T47D (cell line): ENCODE measurements at regions not wholly inside any gene's neighbourhood (a gene's known extent, or its start where the extent isn't known, plus 50 kb on each side); places are given as distances from the start of the nearest gene placed in this dataset.
"Not testable (repeated sequence)": the region's sequence is repeated elsewhere in the genome, so short reads cannot be mapped to it uniquely, and the experiment has no call there.

Experiments used
- DNase-seq, 2 experiments: peaks; one replicate each; pipeline versions ENCODE4 v3.0.0 to v3.0.0-alpha.2; 2011 to 2012; ENCODE audit warnings: low read depth in 1 of 2, low spot score in 1 of 2
- JUND ChIP-seq: IDR thresholded peaks from 2 replicates; pipeline ENCODE4 v1.6.1; 2012; ENCODE audit warnings: low read depth
- in situ Hi-C: cut with HindIII; loops from 2 replicates; pipeline ENCODE4 v1.10.0; 2016; ENCODE audit warnings: low sequenced_read_pairs, low pct_unique_long_range_greater_than_20kb

DNA sequence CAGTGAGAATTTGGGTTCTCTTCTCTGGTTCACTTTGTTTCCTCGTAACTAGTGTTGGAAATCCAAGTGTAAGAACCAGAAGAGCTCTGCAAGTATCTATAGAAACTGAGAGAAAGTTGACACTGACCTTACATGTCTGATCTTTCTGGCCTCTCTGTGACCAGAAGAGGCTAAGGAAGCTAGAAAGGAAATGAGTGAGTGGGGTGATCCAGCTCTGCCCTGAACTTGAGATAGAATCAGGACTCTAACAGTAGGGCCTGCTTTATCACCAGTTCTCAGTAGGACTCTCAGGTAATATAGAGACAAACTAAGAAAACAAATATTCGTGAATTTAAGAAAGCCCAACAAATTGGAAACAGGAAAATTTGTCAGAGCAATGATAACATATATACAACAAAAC, 441.2 kb upstream of the ZNF804A start:
- no peak for TF ChIP-seq JUND
- no peak for DNase-seq
- in situ Hi-C loops = no loop called here

DNA sequence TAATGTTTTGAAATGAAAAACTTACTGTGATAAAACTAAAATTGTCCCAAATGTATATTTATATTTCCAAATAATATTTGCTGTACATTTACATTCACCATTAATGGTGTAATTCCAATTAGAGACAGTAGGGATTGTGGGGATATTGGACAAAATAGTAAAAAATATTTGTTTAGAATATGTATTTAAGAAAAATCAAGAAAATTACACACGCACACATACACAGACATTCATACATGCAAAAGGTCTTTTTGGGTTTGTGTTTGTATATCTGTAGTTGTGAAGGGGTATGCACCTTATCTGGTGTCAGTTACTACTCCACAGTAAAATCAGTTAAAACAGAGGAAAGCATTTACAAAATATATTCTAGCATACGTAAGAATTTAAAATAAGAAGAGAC, 435.9 kb upstream of the ZNF804A start:
- no peak for TF ChIP-seq JUND
- no peak for DNase-seq
- in situ Hi-C loops = no loop called here

DNA sequence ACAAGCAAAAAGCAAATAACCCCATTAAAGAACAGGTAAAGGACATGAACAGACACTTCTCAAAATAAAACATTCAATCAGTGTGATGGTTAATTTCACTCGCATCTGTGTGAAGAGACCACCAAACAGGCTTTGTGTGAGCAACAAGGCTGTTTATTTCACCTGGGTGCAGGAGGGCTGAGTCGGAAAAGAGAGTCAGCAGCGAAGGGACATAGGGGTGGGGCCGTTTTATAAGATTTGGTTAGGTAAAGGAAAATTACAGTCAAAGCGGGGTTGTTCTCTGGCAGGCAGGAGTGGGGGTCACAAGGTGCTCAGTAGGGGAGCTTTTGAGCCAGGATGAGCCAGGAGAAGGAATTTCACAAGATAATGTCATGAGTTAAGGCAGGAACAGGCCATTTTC, 429.5 kb upstream of the ZNF804A start:
- in situ Hi-C loops, DNase-seq: not testable (repeated sequence)

DNA sequence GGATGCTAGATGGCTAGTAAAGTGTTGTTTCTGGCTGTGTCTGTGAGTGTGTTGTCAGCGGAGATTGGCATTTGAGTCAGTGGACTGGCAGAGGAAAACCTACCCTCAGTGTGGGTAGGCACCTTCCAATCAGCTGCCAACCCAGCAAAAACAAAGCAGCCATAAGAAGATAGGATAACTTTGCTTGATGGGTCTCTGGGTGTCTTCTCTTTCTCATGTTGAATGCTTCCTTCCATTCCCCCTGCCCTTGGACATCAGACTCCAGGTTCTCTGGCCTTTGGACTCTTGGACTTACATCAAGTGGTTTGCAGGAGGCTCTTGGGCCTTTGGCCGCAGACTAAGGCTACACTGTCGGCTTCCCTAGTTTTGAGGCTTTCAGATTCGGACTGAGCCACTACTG, 429.0 kb upstream of the ZNF804A start:
- DNase-seq = no peak
- no peak for TF ChIP-seq JUND
- in situ Hi-C loops = no loop called here

- in situ Hi-C loops = no loop called here
- no peak for TF ChIP-seq JUND
- DNase-seq = no peak
Measured at GRCh38 chr2:184174493-184175104, 423.7 kb upstream of the ZNF804A start.

- DNase-seq = no peak
- in situ Hi-C loops = no loop called here
- TF ChIP-seq JUND = no peak
Measured at GRCh38 chr2:184178229-184178628, 420.1 kb upstream of the ZNF804A start.

- no peak for DNase-seq
- in situ Hi-C loops = no loop called here
- TF ChIP-seq JUND = no peak
Measured at GRCh38 chr2:184186436-184186835, 411.9 kb upstream of the ZNF804A start.

GRCh38 chr2:184187421-184187971, 410.8 kb upstream of the ZNF804A start:
- DNase-seq = no peak
- no peak for TF ChIP-seq JUND
- in situ Hi-C loops = no loop called here

- DNase-seq = no peak
- TF ChIP-seq JUND = no peak
- in situ Hi-C loops = no loop called here
Measured at GRCh38 chr2:184190725-184191124, 407.6 kb upstream of the ZNF804A start.

- in situ Hi-C loops = no loop called here
- DNase-seq = no peak
- TF ChIP-seq JUND = no peak
Measured at GRCh38 chr2:184192649-184193048, 405.7 kb upstream of the ZNF804A start.

DNA sequence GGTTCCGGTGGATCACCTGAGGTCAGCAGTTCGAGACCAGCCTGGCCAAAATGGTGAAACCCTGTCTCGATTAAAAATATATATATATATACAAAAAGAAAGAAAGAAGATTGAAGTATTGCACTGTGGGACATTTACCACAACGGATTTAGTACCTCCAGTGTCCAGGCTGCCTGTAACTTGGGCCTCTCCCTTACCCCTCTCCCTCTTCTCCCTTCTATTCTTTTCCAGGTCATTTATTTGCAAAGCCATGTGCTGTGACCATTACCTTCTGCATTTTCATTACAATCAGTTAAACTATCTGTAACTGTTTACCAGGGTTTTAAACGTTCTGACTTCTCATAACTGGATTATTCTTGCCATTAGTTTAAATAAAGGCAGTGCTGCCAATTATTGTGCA, 400.9 kb upstream of the ZNF804A start:
- TF ChIP-seq JUND = no peak
- in situ Hi-C loops = no loop called here
- no peak for DNase-seq

DNA sequence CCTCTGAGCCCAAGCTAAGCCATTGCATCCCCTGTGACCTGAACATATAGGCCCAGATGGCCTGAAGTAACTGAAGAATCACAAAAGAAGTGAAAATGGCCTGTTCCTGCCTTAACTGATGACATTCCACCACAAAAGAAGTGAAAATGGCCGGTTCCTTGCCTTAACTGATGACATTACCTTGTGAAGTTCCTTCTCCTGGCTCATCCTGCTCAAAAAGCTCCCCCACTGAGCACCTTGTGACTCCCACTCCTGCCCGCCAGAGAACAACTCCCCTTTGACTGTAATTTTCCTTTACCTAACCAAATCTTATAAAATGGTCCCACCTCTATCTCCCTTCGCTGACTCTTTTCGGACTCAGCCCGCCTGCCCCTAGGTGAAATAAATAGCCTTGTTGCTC, 399.5 kb upstream of the ZNF804A start:
- in situ Hi-C loops, DNase-seq: not testable (repeated sequence)

GRCh38 chr2:184199274-184199673, 399.1 kb upstream of the ZNF804A start:
- TF ChIP-seq JUND = no peak
- in situ Hi-C loops = no loop called here
- DNase-seq = no peak

GRCh38 chr2:184201246-184201645, 397.1 kb upstream of the ZNF804A start:
- no peak for TF ChIP-seq JUND
- in situ Hi-C loops = no loop called here
- DNase-seq = no peak

GRCh38 chr2:184203661-184204060, 394.7 kb upstream of the ZNF804A start:
- no peak for TF ChIP-seq JUND
- no peak for DNase-seq
- in situ Hi-C loops = no loop called here
